Neural progenitor cell (in vitro differentiated cells): ENCODE measurements at regions not wholly inside any gene's neighbourhood (a gene's known extent, or its start where the extent isn't known, plus 50 kb on each side); places are given as distances from the start of the nearest gene placed in this dataset.

ENCODE experiments used
- CTCF ChIP-seq: fragments of 200-600 bp; sonication (generic); IDR thresholded peaks from 2 replicates; pipeline ENCODE4 v1.5.1; 2017; ENCODE audit warnings: antibody characterized with exemption, mild to moderate bottlenecking
- EZH2 ChIP-seq: fragments of 200-600 bp; sonication (generic); IDR thresholded peaks from 2 replicates; pipeline ENCODE4 v1.6.1; 2017; ENCODE audit warnings: antibody characterized with exemption, mild to moderate bottlenecking, moderate library complexity
- EZH2phosphoT487 ChIP-seq: fragments of 200-600 bp; sonication (generic); IDR thresholded peaks from 2 replicates; pipeline ENCODE4 v1.6.1; 2017; ENCODE audit warnings: antibody characterized with exemption

- TF ChIP-seq EZH2 (no peak), CTCF (no peak), EZH2phosphoT487 (no peak)
Measured at GRCh38 chr5:159855476-159856191, 60.6 kb upstream of the ADRA1B start.
